Neural progenitor cell (in vitro differentiated cells): ENCODE measurements at regions not wholly inside any gene's neighbourhood (a gene's known extent, or its start where the extent isn't known, plus 50 kb on each side); places are given as distances from the start of the nearest gene placed in this dataset.

Source experiments
- CTCF ChIP-seq: fragments of 200-600 bp; sonication (generic); IDR thresholded peaks from 2 replicates; pipeline ENCODE4 v1.5.1; 2017; ENCODE audit warnings: antibody characterized with exemption, mild to moderate bottlenecking
- EZH2 ChIP-seq: fragments of 200-600 bp; sonication (generic); IDR thresholded peaks from 2 replicates; pipeline ENCODE4 v1.6.1; 2017; ENCODE audit warnings: antibody characterized with exemption, mild to moderate bottlenecking, moderate library complexity
- EZH2phosphoT487 ChIP-seq: fragments of 200-600 bp; sonication (generic); IDR thresholded peaks from 2 replicates; pipeline ENCODE4 v1.6.1; 2017; ENCODE audit warnings: antibody characterized with exemption

GRCh38 chr20:25135031-25135430, 53.1 kb upstream of the VSX1 start:
- TF ChIP-seq CTCF (no peak), EZH2phosphoT487 (no peak), EZH2 (no peak)
